ENCODE measurements at regions not wholly inside any gene's neighbourhood (a gene's known extent, or its start where the extent isn't known, plus 50 kb on each side); places are given as distances from the start of the nearest gene placed in this dataset.
A peak's percentile ranks its signal among the peaks of the same experiment; 100 is the strongest.

DNA sequence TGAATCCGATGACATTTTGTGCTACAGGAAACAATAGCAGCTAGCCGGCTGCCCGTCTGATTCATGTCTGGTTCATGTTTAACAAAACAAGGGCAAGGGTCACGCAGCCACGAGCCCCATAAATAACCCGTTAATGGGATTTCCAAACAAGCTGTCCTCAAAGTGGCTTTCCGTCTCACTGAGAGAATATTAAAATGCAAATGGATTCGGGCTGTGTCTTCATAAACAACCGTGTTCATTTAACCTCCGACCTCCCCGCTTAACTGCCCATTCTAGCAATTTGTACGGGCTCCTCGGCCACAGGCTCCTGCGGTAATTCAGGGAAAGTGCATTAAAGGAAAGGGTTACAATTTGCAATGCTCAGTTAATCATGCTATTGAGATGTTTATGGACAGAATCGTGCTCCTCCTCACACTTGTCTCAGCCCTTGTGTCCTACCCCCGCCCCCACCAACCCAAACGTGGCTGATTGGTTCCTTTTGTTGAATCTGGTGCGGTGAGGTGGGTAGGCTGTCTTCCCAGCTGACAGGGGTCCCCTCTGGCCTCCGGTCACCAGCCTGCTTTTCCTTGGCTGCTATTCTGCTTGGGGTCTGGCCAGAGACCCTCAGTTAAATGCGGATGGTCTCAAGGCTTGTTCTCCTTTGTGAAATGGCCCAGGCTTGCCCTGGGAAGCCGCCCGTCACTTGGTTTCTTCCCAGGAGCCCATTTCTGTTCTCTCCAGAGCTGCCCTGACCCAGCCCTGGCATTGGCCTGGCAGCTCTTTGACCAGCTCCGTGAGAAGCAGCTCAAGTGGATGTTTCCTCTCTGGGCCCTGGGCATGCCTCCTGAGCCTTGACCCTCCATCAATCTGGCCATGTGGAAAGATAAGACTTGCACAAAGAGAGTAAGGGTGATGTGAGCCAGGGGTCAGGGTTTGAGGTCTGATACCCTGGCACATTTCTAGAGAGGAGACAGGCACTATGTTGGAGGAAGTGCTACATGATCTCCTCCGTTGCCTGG is 200.7 kb upstream of the POU3F1 start (continued):
- TF ChIP-seq CREB1 (CRISPR knock-in tag; IDR thresholded peaks at IDR 0.05) (no peak), NFYB (CRISPR knock-in tag; conservative IDR thresholded peaks at IDR 0.05; ENCODE audit: low read depth) (0 out of 2 replicates have a peak, but pooled peaks have one; percentile 24)
- TF ChIP-seq, protein P1, sequence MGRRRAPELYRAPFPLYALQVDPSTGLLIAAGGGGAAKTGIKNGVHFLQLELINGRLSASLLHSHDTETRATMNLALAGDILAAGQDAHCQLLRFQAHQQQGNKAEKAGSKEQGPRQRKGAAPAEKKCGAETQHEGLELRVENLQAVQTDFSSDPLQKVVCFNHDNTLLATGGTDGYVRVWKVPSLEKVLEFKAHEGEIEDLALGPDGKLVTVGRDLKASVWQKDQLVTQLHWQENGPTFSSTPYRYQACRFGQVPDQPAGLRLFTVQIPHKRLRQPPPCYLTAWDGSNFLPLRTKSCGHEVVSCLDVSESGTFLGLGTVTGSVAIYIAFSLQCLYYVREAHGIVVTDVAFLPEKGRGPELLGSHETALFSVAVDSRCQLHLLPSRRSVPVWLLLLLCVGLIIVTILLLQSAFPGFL (CRISPR knock-in tag; IDR thresholded peaks at IDR 0.05; ENCODE audit: borderline replicate concordance) = no peak
- TF ChIP-seq, protein P2, sequence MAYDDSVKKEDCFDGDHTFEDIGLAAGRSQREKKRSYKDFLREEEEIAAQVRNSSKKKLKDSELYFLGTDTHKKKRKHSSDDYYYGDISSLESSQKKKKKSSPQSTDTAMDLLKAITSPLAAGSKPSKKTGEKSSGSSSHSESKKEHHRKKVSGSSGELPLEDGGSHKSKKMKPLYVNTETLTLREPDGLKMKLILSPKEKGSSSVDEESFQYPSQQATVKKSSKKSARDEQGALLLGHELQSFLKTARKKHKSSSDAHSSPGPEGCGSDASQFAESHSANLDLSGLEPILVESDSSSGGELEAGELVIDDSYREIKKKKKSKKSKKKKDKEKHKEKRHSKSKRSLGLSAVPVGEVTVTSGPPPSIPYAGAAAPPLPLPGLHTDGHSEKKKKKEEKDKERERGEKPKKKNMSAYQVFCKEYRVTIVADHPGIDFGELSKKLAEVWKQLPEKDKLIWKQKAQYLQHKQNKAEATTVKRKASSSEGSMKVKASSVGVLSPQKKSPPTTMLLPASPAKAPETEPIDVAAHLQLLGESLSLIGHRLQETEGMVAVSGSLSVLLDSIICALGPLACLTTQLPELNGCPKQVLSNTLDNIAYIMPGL (CRISPR knock-in tag; IDR thresholded peaks at IDR 0.05) = no peak

DNA sequence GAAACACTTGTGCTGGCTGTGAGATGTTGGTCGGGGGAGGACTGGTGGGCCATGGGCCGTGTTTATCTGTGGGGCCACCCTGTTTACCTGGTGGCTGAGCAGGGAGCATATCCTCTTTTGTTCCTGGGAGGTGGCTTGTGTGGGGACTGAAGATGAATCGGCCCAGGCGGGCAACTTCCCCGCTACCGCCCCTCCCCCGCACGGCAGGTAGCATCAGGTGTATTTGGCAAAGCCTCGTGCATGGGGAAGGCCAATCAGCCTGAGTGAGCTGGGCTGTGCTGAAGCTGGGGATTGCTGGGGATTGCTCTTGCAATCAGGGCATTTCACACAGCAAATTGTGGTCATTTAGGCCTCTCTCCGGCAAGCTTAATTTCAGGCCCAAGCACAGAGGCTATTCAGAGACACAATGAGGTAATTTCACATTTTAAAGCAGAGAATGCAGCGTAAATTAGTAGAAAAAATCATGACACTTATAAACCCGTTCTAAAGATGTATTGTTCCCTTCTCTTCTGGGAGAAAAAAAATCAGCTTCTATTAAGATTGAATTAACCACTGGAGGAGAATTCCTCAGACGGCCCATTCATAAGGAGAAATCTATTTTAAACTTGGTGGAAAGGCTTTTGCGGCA is 197.7 kb upstream of the POU3F1 start:
- CTCF ChIA-PET = interaction anchor here (0.9 to 1.4 kb wide), 3 partner anchors 26 to 258 kb away, joined by 3 to 6 read pairs (median 5); no protein-coding TSS in a partner anchor
- Mint-ChIP-seq H3K4me1 (peaks cover 58% of the 10 kb centered on the region), H3K27me3 (ENCODE audit: low read depth) (peaks cover 12% of the 10 kb centered on the region), H3K36me3 (no peaks in the 10 kb centered on the region), H3K27ac (peak overlapping the region; percentile 90), H3K9me3 (no peaks in the 10 kb centered on the region), H3K4me3 (no peak overlapping the region)
- DNase-seq (ENCODE audit: low spot score) (peak; percentile 73), ATAC-seq (peak; percentile 84)
- POLR2A ChIA-PET = no interaction called here
- TF ChIP-seq, protein P3, sequence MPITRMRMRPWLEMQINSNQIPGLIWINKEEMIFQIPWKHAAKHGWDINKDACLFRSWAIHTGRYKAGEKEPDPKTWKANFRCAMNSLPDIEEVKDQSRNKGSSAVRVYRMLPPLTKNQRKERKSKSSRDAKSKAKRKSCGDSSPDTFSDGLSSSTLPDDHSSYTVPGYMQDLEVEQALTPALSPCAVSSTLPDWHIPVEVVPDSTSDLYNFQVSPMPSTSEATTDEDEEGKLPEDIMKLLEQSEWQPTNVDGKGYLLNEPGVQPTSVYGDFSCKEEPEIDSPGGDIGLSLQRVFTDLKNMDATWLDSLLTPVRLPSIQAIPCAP (CRISPR knock-in tag; IDR thresholded peaks at IDR 0.05) = 0 out of 2 replicates have a peak, but pooled peaks have one; percentile 22
- TF ChIP-seq NFYB (CRISPR knock-in tag; conservative IDR thresholded peaks at IDR 0.05; ENCODE audit: low read depth) (no peak), FOXP1 (CRISPR knock-in tag; IDR thresholded peaks at IDR 0.05; ENCODE audit: borderline replicate concordance) (no peak; the same call in 1 of the 2 replicates), ZNF232 (CRISPR knock-in tag; IDR thresholded peaks at IDR 0.05) (no peak), JAZF1 (CRISPR knock-in tag; IDR thresholded peaks at IDR 0.05) (no peak), TEAD1 (CRISPR knock-in tag; IDR thresholded peaks at IDR 0.05) (0 out of 2 replicates have a peak, but pooled peaks have one; percentile 53), ATF1 (CRISPR knock-in tag; IDR thresholded peaks at IDR 0.05) (no peak), ETV6 (CRISPR knock-in tag; IDR thresholded peaks at IDR 0.05) (peak; percentile 74), ESRRA (CRISPR knock-in tag; IDR thresholded peaks at IDR 0.05; ENCODE audit: borderline replicate concordance) (no peak), KAT7 (CRISPR knock-in tag; IDR thresholded peaks at IDR 0.05; ENCODE audit: borderline replicate concordance) (no peak)
- TF ChIP-seq, protein P4, sequence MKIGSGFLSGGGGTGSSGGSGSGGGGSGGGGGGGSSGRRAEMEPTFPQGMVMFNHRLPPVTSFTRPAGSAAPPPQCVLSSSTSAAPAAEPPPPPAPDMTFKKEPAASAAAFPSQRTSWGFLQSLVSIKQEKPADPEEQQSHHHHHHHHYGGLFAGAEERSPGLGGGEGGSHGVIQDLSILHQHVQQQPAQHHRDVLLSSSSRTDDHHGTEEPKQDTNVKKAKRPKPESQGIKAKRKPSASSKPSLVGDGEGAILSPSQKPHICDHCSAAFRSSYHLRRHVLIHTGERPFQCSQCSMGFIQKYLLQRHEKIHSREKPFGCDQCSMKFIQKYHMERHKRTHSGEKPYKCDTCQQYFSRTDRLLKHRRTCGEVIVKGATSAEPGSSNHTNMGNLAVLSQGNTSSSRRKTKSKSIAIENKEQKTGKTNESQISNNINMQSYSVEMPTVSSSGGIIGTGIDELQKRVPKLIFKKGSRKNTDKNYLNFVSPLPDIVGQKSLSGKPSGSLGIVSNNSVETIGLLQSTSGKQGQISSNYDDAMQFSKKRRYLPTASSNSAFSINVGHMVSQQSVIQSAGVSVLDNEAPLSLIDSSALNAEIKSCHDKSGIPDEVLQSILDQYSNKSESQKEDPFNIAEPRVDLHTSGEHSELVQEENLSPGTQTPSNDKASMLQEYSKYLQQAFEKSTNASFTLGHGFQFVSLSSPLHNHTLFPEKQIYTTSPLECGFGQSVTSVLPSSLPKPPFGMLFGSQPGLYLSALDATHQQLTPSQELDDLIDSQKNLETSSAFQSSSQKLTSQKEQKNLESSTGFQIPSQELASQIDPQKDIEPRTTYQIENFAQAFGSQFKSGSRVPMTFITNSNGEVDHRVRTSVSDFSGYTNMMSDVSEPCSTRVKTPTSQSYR (CRISPR knock-in tag; IDR thresholded peaks at IDR 0.05) = peak; percentile 95
- TF ChIP-seq, protein P5, sequence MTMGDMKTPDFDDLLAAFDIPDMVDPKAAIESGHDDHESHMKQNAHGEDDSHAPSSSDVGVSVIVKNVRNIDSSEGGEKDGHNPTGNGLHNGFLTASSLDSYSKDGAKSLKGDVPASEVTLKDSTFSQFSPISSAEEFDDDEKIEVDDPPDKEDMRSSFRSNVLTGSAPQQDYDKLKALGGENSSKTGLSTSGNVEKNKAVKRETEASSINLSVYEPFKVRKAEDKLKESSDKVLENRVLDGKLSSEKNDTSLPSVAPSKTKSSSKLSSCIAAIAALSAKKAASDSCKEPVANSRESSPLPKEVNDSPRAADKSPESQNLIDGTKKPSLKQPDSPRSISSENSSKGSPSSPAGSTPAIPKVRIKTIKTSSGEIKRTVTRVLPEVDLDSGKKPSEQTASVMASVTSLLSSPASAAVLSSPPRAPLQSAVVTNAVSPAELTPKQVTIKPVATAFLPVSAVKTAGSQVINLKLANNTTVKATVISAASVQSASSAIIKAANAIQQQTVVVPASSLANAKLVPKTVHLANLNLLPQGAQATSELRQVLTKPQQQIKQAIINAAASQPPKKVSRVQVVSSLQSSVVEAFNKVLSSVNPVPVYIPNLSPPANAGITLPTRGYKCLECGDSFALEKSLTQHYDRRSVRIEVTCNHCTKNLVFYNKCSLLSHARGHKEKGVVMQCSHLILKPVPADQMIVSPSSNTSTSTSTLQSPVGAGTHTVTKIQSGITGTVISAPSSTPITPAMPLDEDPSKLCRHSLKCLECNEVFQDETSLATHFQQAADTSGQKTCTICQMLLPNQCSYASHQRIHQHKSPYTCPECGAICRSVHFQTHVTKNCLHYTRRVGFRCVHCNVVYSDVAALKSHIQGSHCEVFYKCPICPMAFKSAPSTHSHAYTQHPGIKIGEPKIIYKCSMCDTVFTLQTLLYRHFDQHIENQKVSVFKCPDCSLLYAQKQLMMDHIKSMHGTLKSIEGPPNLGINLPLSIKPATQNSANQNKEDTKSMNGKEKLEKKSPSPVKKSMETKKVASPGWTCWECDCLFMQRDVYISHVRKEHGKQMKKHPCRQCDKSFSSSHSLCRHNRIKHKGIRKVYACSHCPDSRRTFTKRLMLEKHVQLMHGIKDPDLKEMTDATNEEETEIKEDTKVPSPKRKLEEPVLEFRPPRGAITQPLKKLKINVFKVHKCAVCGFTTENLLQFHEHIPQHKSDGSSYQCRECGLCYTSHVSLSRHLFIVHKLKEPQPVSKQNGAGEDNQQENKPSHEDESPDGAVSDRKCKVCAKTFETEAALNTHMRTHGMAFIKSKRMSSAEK (CRISPR knock-in tag; IDR thresholded peaks at IDR 0.05; ENCODE audit: borderline replicate concordance) = no peak
- TF ChIP-seq, protein P2 (CRISPR knock-in tag; IDR thresholded peaks at IDR 0.05) = peak; percentile 38; the same call in 1 of the 2 replicates
- TF ChIP-seq, protein P6, sequence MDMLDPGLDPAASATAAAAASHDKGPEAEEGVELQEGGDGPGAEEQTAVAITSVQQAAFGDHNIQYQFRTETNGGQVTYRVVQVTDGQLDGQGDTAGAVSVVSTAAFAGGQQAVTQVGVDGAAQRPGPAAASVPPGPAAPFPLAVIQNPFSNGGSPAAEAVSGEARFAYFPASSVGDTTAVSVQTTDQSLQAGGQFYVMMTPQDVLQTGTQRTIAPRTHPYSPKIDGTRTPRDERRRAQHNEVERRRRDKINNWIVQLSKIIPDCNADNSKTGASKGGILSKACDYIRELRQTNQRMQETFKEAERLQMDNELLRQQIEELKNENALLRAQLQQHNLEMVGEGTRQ (CRISPR knock-in tag; IDR thresholded peaks at IDR 0.05) = peak; percentile 56; the same call in 1 of the 2 replicates
- TF ChIP-seq, protein P7, sequence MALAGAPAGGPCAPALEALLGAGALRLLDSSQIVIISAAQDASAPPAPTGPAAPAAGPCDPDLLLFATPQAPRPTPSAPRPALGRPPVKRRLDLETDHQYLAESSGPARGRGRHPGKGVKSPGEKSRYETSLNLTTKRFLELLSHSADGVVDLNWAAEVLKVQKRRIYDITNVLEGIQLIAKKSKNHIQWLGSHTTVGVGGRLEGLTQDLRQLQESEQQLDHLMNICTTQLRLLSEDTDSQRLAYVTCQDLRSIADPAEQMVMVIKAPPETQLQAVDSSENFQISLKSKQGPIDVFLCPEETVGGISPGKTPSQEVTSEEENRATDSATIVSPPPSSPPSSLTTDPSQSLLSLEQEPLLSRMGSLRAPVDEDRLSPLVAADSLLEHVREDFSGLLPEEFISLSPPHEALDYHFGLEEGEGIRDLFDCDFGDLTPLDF (CRISPR knock-in tag; IDR thresholded peaks at IDR 0.05) = no peak

Measured in WTC11 (cell line).